Fibroblast of villous mesenchyme (primary cell): ENCODE measurements at regions not wholly inside any gene's neighbourhood (a gene's known extent, or its start where the extent isn't known, plus 50 kb on each side); places are given as distances from the start of the nearest gene placed in this dataset.

Source experiments
- DNase-seq: peaks from one replicate; pipeline ENCODE4 v3.0.0-alpha.2; 2010; ENCODE audit warnings: low read depth
- H3K4me3 ChIP-seq: 2 replicates; pipeline ENCODE4 v1.5.1; 2011; ENCODE audit warnings: low read depth, mild to moderate bottlenecking, low read length
- CTCF ChIP-seq: IDR thresholded peaks from 2 replicates; pipeline ENCODE4 v1.5.1; 2012; ENCODE audit warnings: low read depth, mild to moderate bottlenecking, low read length; ENCODE audit not compliant: insufficient read depth

- no peak for DNase-seq
- TF ChIP-seq CTCF, result no peak
- no peak overlapping the region for H3K4me3 ChIP-seq
Measured at GRCh38 chr6:10323018-10323417, 91.9 kb downstream of the TFAP2A start.

- no peak overlapping the region for H3K4me3 ChIP-seq
- no peak for TF ChIP-seq CTCF
- DNase-seq, result no peak
Measured at GRCh38 chr6:10320291-10320690, 94.6 kb downstream of the TFAP2A start.

- no peak for DNase-seq
- H3K4me3 ChIP-seq, result no peak overlapping the region
- no peak for TF ChIP-seq CTCF
Measured at GRCh38 chr6:10316373-10316721, 98.5 kb downstream of the TFAP2A start.

GRCh38 chr6:10315658-10316372 is 99.1 kb downstream of the TFAP2A start:
- no peak for DNase-seq
- no peak overlapping the region for H3K4me3 ChIP-seq
- TF ChIP-seq CTCF, result no peak

GRCh38 chr6:10315034-10315433 is 99.8 kb downstream of the TFAP2A start:
- no peak for TF ChIP-seq CTCF
- no peak for DNase-seq
- H3K4me3 ChIP-seq, result no peak overlapping the region

GRCh38 chr6:10314163-10314955 is 100.5 kb downstream of the TFAP2A start:
- no peak for TF ChIP-seq CTCF
- no peak for DNase-seq
- H3K4me3 ChIP-seq, result no peak overlapping the region
